ENCODE measurements at regions not wholly inside any gene's neighbourhood (a gene's known extent, or its start where the extent isn't known, plus 50 kb on each side); places are given as distances from the start of the nearest gene placed in this dataset.
A peak's percentile ranks its signal among the peaks of the same experiment; 100 is the strongest.

- DNase-seq = no peak
- intact Hi-C loops (cut with DNase I) = no loop called here
Measured at GRCh38 chr2:125680809-125681208, 975.1 kb upstream of the GYPC start.

- no peak for DNase-seq
- intact Hi-C loops (cut with DNase I) = no loop called here
Measured at GRCh38 chr2:125681576-125681975, 974.4 kb upstream of the GYPC start.

GRCh38 chr2:125681976-125682805 is 973.8 kb upstream of the GYPC start:
- DNase-seq = no peak
- intact Hi-C loops (cut with DNase I) = no loop called here

- intact Hi-C loops (cut with DNase I) = no loop called here
- no peak for DNase-seq
Measured at GRCh38 chr2:125684256-125684655, 971.7 kb upstream of the GYPC start.

- intact Hi-C loops (cut with DNase I) = loop anchor here (1.0 kb wide), 1 partner anchor 9 kb away; no protein-coding TSS in a partner anchor
- DNase-seq = no peak
Measured at GRCh38 chr2:125684932-125685331, 971.0 kb upstream of the GYPC start.

- intact Hi-C loops (cut with DNase I) = no loop called here
- no peak for DNase-seq
Measured at GRCh38 chr2:125696560-125696959, 959.4 kb upstream of the GYPC start.

- intact Hi-C loops (cut with DNase I) = no loop called here
- DNase-seq = no peak
Measured at GRCh38 chr2:125698280-125698679, 957.7 kb upstream of the GYPC start.

- intact Hi-C loops (cut with DNase I) = no loop called here
- no peak for DNase-seq
Measured at GRCh38 chr2:125701070-125701469, 954.9 kb upstream of the GYPC start.

- intact Hi-C loops (cut with DNase I) = no loop called here
- no peak for DNase-seq
Measured at GRCh38 chr2:125707611-125708010, 948.3 kb upstream of the GYPC start.

- no peak for DNase-seq
- intact Hi-C loops (cut with DNase I) = no loop called here
Measured at GRCh38 chr2:125710561-125710960, 945.4 kb upstream of the GYPC start.

- intact Hi-C loops (cut with DNase I) = no loop called here
- no peak for DNase-seq
Measured at GRCh38 chr2:125711075-125711474, 944.9 kb upstream of the GYPC start.

GRCh38 chr2:125713533-125713932 is 942.4 kb upstream of the GYPC start:
- DNase-seq = no peak
- intact Hi-C loops (cut with DNase I) = no loop called here

- intact Hi-C loops (cut with DNase I) = no loop called here
- peak in 2 of 10 donors; percentile 58 to 66 for DNase-seq
Measured at GRCh38 chr2:125721072-125721721, 934.8 kb upstream of the GYPC start.

GRCh38 chr2:125730921-125731320 is 925.0 kb upstream of the GYPC start:
- DNase-seq = no peak
- intact Hi-C loops (cut with DNase I) = no loop called here

- intact Hi-C loops (cut with DNase I) = no loop called here
- no peak for DNase-seq
Measured at GRCh38 chr2:125736306-125736705, 919.7 kb upstream of the GYPC start.

- peak in 7 of 10 donors; percentile 11 to 92 (median 56) for DNase-seq
- intact Hi-C loops (cut with DNase I) = loop anchor here (1.0 to 5.0 kb wide), 2 partner anchors 1032 to 1227 kb away; no protein-coding TSS in a partner anchor
Measured at GRCh38 chr2:125745514-125745913, 910.4 kb upstream of the GYPC start.

GRCh38 chr2:125746321-125747164 is 909.4 kb upstream of the GYPC start:
- no peak for DNase-seq
- intact Hi-C loops (cut with DNase I) = loop anchor here (5.0 kb wide), 1 partner anchor 1226 kb away; no protein-coding TSS in a partner anchor

- intact Hi-C loops (cut with DNase I) = loop anchor here (5.0 kb wide), 1 partner anchor 1225 kb away; no protein-coding TSS in a partner anchor
- no peak for DNase-seq
Measured at GRCh38 chr2:125747165-125747425, 908.9 kb upstream of the GYPC start.

- intact Hi-C loops (cut with DNase I) = no loop called here
Measured at GRCh38 chr2:125756431-125756830, 899.5 kb upstream of the GYPC start.

GRCh38 chr2:125796784-125797183 is 859.2 kb upstream of the GYPC start:
- intact Hi-C loops (cut with DNase I) = no loop called here

More at GRCh38 chr2:125756431-125756830, 899.5 kb upstream of the GYPC start:
- DNase-seq = no peak

GRCh38 chr2:125797192-125797591 is 858.8 kb upstream of the GYPC start:
- DNase-seq = no peak
- intact Hi-C loops (cut with DNase I) = no loop called here

More at GRCh38 chr2:125796784-125797183, 859.2 kb upstream of the GYPC start:
- no peak for DNase-seq
